ENCODE measurements at regions not wholly inside any gene's neighbourhood (a gene's known extent, or its start where the extent isn't known, plus 50 kb on each side); places are given as distances from the start of the nearest gene placed in this dataset.

DNA sequence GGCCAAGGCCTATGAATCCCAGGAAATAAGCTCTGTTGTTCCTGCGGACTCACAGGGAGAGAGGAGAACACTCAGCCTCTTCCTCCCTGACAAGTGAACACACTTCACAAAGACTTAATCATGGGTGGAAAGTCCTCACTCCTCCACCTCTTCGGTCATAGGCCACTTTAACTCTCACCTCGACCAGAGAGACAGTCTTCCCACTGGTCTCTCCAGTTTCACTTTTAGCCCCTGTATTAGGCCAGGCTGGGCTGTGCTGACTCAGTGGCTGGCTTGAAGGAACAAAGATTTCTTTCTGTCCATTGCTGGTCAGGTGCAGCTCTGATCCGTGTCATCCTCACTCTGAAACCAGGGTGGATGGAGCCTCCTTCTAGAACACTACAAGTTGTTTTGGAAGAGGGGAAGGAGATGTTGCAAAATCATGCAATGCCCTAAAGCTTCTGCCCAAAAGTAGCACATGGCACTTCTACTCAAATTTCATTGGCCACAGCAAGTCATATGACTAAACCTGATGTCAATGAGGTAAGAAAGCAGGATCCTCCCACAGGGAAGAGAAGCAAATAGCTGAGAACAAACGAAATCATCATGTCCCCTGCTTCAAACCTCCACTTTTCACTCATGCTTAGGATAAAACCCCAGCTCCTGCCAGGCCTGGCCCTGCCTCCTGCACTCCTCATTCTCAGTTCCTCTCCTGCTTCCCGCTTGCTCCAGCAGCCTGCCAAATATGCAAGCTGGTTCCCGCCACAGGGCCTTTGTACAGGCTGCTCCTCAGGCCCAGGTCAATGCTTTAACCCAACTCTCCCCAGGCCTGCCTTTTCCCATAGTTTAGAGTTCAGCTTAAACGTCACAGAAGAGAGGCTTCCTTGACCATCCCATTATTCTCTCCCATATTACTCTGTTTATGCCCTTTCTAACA, 150.5 kb upstream of the RUNX3 start:
- TF ChIP-seq, protein P1, sequence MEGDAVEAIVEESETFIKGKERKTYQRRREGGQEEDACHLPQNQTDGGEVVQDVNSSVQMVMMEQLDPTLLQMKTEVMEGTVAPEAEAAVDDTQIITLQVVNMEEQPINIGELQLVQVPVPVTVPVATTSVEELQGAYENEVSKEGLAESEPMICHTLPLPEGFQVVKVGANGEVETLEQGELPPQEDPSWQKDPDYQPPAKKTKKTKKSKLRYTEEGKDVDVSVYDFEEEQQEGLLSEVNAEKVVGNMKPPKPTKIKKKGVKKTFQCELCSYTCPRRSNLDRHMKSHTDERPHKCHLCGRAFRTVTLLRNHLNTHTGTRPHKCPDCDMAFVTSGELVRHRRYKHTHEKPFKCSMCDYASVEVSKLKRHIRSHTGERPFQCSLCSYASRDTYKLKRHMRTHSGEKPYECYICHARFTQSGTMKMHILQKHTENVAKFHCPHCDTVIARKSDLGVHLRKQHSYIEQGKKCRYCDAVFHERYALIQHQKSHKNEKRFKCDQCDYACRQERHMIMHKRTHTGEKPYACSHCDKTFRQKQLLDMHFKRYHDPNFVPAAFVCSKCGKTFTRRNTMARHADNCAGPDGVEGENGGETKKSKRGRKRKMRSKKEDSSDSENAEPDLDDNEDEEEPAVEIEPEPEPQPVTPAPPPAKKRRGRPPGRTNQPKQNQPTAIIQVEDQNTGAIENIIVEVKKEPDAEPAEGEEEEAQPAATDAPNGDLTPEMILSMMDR (IDR thresholded peaks at IDR 0.05), result no peak
- no peak for TF ChIP-seq POLR2A (IDR thresholded peaks at IDR 0.05)
